Hepatocyte (in vitro differentiated cells): ENCODE measurements at regions not wholly inside any gene's neighbourhood (a gene's known extent, or its start where the extent isn't known, plus 50 kb on each side); places are given as distances from the start of the nearest gene placed in this dataset.

ENCODE experiments used
- CTCF ChIP-seq: fragments of 200-600 bp; sonication (generic); IDR thresholded peaks from 2 replicates; pipeline ENCODE4 v1.5.1; 2016; ENCODE audit warnings: antibody characterized with exemption, mild to moderate bottlenecking; ENCODE audit not compliant: poor library complexity
- EZH2 ChIP-seq: fragments of 200-600 bp; sonication (generic); IDR thresholded peaks from 2 replicates; pipeline ENCODE4 v1.6.1; 2016; ENCODE audit warnings: antibody characterized with exemption, mild to moderate bottlenecking, borderline replicate concordance
- EZH2phosphoT487 ChIP-seq: fragments of 200-600 bp; sonication (generic); IDR thresholded peaks from one replicate; pipeline ENCODE4 v1.6.1; 2018; ENCODE audit warnings: antibody characterized with exemption, mild to moderate bottlenecking, low read depth, moderate library complexity; ENCODE audit not compliant: unreplicated experiment, severe bottlenecking

- TF ChIP-seq CTCF (no peak), EZH2 (no peak), EZH2phosphoT487 (no peak)
Measured at GRCh38 chr3:20405744-20406143, 219.7 kb upstream of the SGO1 start.
